ENCODE measurements at regions not wholly inside any gene's neighbourhood (a gene's known extent, or its start where the extent isn't known, plus 50 kb on each side); places are given as distances from the start of the nearest gene placed in this dataset.

DNA sequence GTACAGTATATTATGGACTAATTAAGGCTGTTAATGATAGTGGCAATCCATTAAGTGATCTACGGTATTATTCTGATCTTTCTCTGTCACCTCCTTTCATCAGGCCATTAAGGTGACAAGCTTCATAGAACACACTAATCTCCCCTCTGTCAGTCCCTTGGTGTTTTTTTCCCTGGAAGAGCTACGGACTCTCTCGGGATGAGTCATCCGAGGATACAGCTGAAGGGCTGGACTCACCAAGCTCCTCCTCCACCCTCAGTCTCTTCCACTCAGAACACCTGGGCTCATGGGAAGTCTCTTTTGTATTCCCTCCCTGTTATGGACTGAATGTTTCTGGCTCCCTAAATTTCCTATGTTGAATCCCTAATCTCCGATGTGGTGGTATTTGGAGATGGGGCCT lies 69.8 kb upstream of the PLXNA4 start:
- TF ChIP-seq POLR2A (IDR thresholded peaks at IDR 0.05; ENCODE audit: low read length) (no peak), GATA1 (IDR thresholded peaks at IDR 0.05; ENCODE audit: low read depth, low read length) (no peak)
